ENCODE measurements at regions not wholly inside any gene's neighbourhood (a gene's known extent, or its start where the extent isn't known, plus 50 kb on each side); places are given as distances from the start of the nearest gene placed in this dataset.

- no peaks in the 10 kb centered on the region for H3K79me2 ChIP-seq (ENCODE audit: insufficient read depth, low read length)
- intact Hi-C loops (cut with micrococcal nuclease): no loop called here
Measured at GRCh38 chr2:10231551-10232085, 71.1 kb upstream of the HPCAL1 start.

GRCh38 chr2:10232096-10232815 lies 70.4 kb upstream of the HPCAL1 start:
- 98% methylated on average over 22 of the region's 23 CpGs for WGBS (ENCODE audit: insufficient coverage)
- DNase-seq: no peak
- TF ChIP-seq CTCF (IDR thresholded peaks at IDR 0.05): no peak
- Histone ChIP-seq H3K4me2 (replicated peaks; ENCODE audit: extremely low read depth, low read length, poor library complexity, severe bottlenecking) (no peak overlapping the region), H3K79me2 (ENCODE audit: insufficient read depth, low read length) (no peaks in the 10 kb centered on the region), H3K9me3 (replicated peaks in 1 of 2; ENCODE audit: control insufficient read depth in 1 of 2, insufficient read depth in 1 of 2, low read length in 2 of 2) (no peaks in the 10 kb centered on the region), H3K4me3 (replicated peaks in 1 of 3; ENCODE audit: low read depth in 2 of 3, low read length in 3 of 3) (no peak overlapping the region), H3K9ac (ENCODE audit: insufficient read depth, low read length, poor library complexity, severe bottlenecking) (no peak overlapping the region), H3K27me3 (ENCODE audit: control insufficient read depth in 2 of 2, insufficient read depth in 2 of 2, low read length in 2 of 2) (peaks cover 0 to 3% of the 10 kb centered on the region in 2 donors), H3K36me3 (replicated peaks in 1 of 2; ENCODE audit: control insufficient read depth in 1 of 2, insufficient read depth in 2 of 2, low read length in 2 of 2) (no peaks in the 10 kb centered on the region), H3K4me1 (ENCODE audit: control insufficient read depth in 1 of 2, insufficient read depth in 2 of 2, low read length in 2 of 2) (no peaks in the 10 kb centered on the region), H3K27ac (ENCODE audit: low read depth in 1 of 2, low read length in 2 of 2) (no peak overlapping the region), H4K20me1 (ENCODE audit: insufficient read depth, low read length) (no peaks in the 10 kb centered on the region), H2AFZ (ENCODE audit: insufficient read depth, low read depth, low read length, poor library complexity, severe bottlenecking) (no peak overlapping the region)
- H3K36me3 Mint-ChIP-seq: no peaks in the 10 kb centered on the region
- no peak overlapping the region for H3K27ac Mint-ChIP-seq
- no peak overlapping the region for H3K4me3 Mint-ChIP-seq
- no peaks in the 10 kb centered on the region for H3K4me1 Mint-ChIP-seq
- peaks cover 0 to 4% (median 0%) of the 10 kb centered on the region in 7 donors for H3K9me3 Mint-ChIP-seq
- intact Hi-C loops (cut with micrococcal nuclease): no loop called here
- H3K27me3 Mint-ChIP-seq (ENCODE audit: low read depth in 3 of 3): peaks cover 5 to 18% (median 12%) of the 10 kb centered on the region in 3 donors

More at GRCh38 chr2:10231551-10232085, 71.1 kb upstream of the HPCAL1 start:
- 98% methylated on average over 10 of the region's 14 CpGs for WGBS (ENCODE audit: insufficient coverage)
- no peak for TF ChIP-seq CTCF (IDR thresholded peaks at IDR 0.05)
- H3K4me2 ChIP-seq (replicated peaks; ENCODE audit: extremely low read depth, low read length, poor library complexity, severe bottlenecking): no peak overlapping the region
- no peaks in the 10 kb centered on the region for H3K36me3 ChIP-seq (replicated peaks in 1 of 2; ENCODE audit: control insufficient read depth in 1 of 2, insufficient read depth in 2 of 2, low read length in 2 of 2)
- no peak overlapping the region for H3K27ac Mint-ChIP-seq
- no peak overlapping the region for H3K9ac ChIP-seq (ENCODE audit: insufficient read depth, low read length, poor library complexity, severe bottlenecking)
- H3K27me3 Mint-ChIP-seq (ENCODE audit: low read depth in 3 of 3): peaks cover 5 to 18% (median 12%) of the 10 kb centered on the region in 3 donors
- H3K36me3 Mint-ChIP-seq: no peaks in the 10 kb centered on the region
- no peak overlapping the region for H2AFZ ChIP-seq (ENCODE audit: insufficient read depth, low read depth, low read length, poor library complexity, severe bottlenecking)
- H3K27ac ChIP-seq (ENCODE audit: low read depth in 1 of 2, low read length in 2 of 2): no peak overlapping the region
- no peaks in the 10 kb centered on the region for H3K9me3 ChIP-seq (replicated peaks in 1 of 2; ENCODE audit: control insufficient read depth in 1 of 2, insufficient read depth in 1 of 2, low read length in 2 of 2)
- DNase-seq: no peak
- no peaks in the 10 kb centered on the region for H3K4me1 ChIP-seq (ENCODE audit: control insufficient read depth in 1 of 2, insufficient read depth in 2 of 2, low read length in 2 of 2)
- H3K4me3 ChIP-seq (replicated peaks in 1 of 3; ENCODE audit: low read depth in 2 of 3, low read length in 3 of 3): no peak overlapping the region
- H4K20me1 ChIP-seq (ENCODE audit: insufficient read depth, low read length): no peaks in the 10 kb centered on the region
- H3K4me3 Mint-ChIP-seq: no peak overlapping the region
- no peaks in the 10 kb centered on the region for H3K4me1 Mint-ChIP-seq
- H3K9me3 Mint-ChIP-seq: peaks cover 0 to 4% (median 0%) of the 10 kb centered on the region in 7 donors
- H3K27me3 ChIP-seq (ENCODE audit: control insufficient read depth in 2 of 2, insufficient read depth in 2 of 2, low read length in 2 of 2): peaks cover 0 to 2% of the 10 kb centered on the region in 2 donors

Data from CD14-positive monocyte (primary cell).